ENCODE measurements at regions not wholly inside any gene's neighbourhood (a gene's known extent, or its start where the extent isn't known, plus 50 kb on each side); places are given as distances from the start of the nearest gene placed in this dataset.

- TF ChIP-seq IRF3 (IDR thresholded peaks at IDR 0.05; ENCODE audit: low read depth, low read length), result no peak
- TF ChIP-seq EP300 (IDR thresholded peaks at IDR 0.05; ENCODE audit: borderline replicate concordance in 1 of 2, low read depth in 1 of 2, low read length in 1 of 2), result no peak
- TF ChIP-seq, protein P1, sequence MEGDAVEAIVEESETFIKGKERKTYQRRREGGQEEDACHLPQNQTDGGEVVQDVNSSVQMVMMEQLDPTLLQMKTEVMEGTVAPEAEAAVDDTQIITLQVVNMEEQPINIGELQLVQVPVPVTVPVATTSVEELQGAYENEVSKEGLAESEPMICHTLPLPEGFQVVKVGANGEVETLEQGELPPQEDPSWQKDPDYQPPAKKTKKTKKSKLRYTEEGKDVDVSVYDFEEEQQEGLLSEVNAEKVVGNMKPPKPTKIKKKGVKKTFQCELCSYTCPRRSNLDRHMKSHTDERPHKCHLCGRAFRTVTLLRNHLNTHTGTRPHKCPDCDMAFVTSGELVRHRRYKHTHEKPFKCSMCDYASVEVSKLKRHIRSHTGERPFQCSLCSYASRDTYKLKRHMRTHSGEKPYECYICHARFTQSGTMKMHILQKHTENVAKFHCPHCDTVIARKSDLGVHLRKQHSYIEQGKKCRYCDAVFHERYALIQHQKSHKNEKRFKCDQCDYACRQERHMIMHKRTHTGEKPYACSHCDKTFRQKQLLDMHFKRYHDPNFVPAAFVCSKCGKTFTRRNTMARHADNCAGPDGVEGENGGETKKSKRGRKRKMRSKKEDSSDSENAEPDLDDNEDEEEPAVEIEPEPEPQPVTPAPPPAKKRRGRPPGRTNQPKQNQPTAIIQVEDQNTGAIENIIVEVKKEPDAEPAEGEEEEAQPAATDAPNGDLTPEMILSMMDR (IDR thresholded peaks at IDR 0.05), result no peak
- no peak for TF ChIP-seq RXRA (IDR thresholded peaks at IDR 0.05; ENCODE audit: borderline replicate concordance, low read depth)
- TF ChIP-seq POLR2AphosphoS5 (IDR thresholded peaks at IDR 0.05; ENCODE audit: low read depth, low read length), result no peak
- no peak for TF ChIP-seq ZBTB33 (IDR thresholded peaks at IDR 0.05; ENCODE audit: borderline replicate concordance, low read depth)
- TF ChIP-seq EZH2phosphoT487 (IDR thresholded peaks at IDR 0.05; ENCODE audit: borderline replicate concordance, low read depth), result no peak
- no peak for TF ChIP-seq RAD21 (IDR thresholded peaks at IDR 0.05; ENCODE audit: low read length)
Observed at GRCh38 chr11:96447208-96448110, 57.6 kb downstream of the JRKL start.

Data from SK-N-SH (cell line).